IPS-NIHi11 (cell line): ENCODE measurements at regions not wholly inside any gene's neighbourhood (a gene's known extent, or its start where the extent isn't known, plus 50 kb on each side); places are given as distances from the start of the nearest gene placed in this dataset.

Experiments
- DNase-seq: peaks from one replicate; pipeline ENCODE4 v3.0.0; 2012; ENCODE audit warnings: mixed read lengths, low spot score

DNA sequence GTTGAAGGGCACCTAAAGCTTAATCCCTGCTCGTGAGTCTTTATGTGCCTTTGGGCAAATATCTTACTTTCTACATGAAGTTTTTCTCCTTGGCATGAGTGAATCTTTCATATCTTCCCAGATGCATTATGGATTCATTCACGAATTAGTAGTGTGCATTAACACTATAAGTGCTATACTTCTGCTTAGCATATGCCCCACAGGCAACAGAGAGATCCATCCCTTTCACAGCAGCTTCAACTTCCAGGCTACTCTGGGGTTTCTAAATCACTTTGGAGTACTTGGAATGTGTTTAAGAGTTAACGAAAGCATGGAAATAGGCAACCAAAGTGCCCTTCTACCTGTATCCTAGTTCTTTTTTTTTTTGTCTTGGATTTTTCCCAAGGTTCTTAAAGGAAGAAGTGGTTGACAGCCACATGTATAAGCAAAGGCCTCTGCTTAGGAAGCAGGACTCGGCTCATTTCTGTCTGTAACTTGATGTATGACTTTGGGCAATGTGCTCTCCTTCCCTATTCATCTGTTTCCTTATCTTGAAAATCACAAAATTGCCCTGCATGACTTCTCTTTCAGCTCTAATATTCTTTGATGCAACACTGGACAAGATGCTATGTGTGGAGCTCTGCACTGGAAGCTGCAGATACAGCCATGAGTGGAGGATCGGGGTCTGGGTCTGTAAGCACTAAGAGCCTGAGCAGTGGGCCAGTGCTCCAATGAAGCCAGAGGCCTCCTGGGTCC lies 54.5 kb upstream of the ME3 start:
- DNase-seq, result no peak

DNA sequence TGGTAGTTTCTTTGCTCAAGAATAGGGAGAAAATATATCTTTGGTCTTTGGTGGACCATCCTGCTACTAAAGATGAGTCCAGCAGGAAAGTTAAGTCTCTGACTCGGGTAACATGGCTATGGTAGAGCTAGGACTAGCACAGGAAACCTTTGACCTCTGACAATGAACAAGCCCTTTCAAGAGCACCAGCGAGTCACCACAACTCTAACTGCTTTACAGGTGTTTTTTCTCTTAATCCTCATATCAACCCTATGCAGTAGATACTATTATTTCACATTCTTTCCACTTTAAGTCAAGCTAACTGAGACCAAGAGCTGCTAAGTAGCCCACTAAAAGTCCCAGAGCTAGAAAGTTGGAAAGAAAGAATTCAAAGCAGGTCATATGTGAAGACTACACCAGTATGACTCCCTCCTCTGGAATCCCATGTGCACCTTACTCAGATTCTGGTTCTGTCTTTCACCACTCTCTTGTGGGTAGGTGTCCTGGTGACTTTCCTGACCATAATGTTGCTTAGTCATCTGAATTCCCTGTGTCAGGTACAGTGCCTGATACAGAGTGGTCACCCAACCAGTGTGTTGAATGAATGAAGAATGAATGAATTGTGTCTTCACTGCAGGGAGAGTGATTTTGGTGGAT lies 53.8 kb upstream of the ME3 start:
- DNase-seq, result no peak

DNA sequence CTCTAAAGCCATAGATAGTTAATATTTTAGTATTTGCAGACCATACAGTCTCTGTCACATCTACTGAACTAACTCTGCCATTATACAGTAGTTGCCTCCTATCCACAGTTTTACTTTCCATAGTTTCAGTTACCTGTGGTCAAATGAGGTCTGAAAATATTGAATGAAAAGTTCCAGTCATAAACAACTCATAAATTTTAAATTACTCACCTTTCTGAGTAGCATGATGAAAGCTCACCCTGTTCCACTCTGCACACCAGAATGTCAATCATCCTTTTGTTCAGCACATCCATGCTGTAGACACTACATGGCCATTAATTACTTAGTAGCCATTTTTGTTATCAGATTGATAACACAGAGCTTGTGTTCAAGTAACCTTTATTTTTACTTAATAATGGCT lies 51.7 kb upstream of the ME3 start:
- DNase-seq, result no peak

DNA sequence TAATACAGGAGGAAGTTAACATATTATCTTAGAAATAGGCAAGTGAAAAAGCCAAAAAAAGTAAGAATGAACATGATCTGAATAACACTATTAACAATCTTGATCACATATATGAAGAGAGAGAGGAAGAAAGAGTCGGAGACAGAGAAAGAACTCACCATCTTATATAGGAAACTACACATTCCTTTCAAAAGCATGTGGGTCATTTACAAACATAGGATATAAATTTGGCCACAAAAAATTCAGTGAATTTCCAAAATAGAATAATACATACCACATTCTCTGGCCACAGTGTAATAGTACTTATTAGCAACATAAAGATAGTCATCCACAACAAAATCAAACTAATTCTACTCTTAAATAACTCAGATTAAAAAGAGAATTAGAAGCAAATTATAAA lies 50.9 kb upstream of the ME3 start:
- DNase-seq, result no peak

DNA sequence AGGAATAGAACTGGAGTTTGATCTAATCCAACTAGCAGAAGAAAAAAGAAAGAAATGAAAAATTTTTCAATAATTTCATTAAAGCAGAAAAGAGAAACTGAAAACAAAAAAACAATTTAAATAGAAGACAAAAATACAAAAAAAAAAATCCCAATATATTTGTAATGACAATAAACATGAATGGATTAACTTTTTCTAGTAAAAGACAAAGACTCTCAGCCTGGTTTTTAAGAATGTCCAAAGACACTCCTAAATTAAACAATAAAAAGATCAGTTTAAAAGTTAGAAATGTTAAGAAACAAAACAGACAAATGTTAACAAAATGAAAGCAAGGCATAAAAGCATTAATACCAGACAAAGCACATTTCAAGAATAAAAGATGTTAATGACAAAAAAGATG lies 50.3 kb upstream of the ME3 start:
- DNase-seq, result no peak
